PFSK-1 (cell line): ENCODE measurements at regions not wholly inside any gene's neighbourhood (a gene's known extent, or its start where the extent isn't known, plus 50 kb on each side); places are given as distances from the start of the nearest gene placed in this dataset.

Source experiments
- FOXP2 ChIP-seq: optimal IDR thresholded peaks from 2 replicates; pipeline ENCODE3; 2011; ENCODE audit warnings: borderline replicate concordance, control low read depth, inconsistent platforms; ENCODE audit not compliant: insufficient read depth; ENCODE audit errors: extremely low read length, extremely low read depth
- POLR2AphosphoS5 ChIP-seq: IDR thresholded peaks from 2 replicates; pipeline ENCODE4 v1.6.1; 2012; ENCODE audit warnings: low read depth, mild to moderate bottlenecking, control low read depth, low read length, moderate library complexity
- SIN3A ChIP-seq: IDR thresholded peaks from 2 replicates; pipeline ENCODE4 v1.6.1; 2012; ENCODE audit warnings: mild to moderate bottlenecking, low read length, moderate library complexity, borderline replicate concordance; ENCODE audit not compliant: insufficient read depth
- TAF1 ChIP-seq: IDR thresholded peaks from 2 replicates; pipeline ENCODE4 v1.6.1; 2012; ENCODE audit warnings: low read length, control low read depth, borderline replicate concordance; ENCODE audit not compliant: insufficient read depth
- TF ChIP-seq, protein P1 (sequence below), 2 experiments: IDR thresholded peaks; 2 replicates each; pipeline versions ENCODE4 v1.6.1 to v1.8.0; 2011 to 2012; ENCODE audit warnings: low read depth in 2 of 2, low read length in 2 of 2, control low read depth in 1 of 2, inconsistent platforms in 1 of 2, mild to moderate bottlenecking in 1 of 2, moderate library complexity in 1 of 2; ENCODE audit not compliant: insufficient read depth in 1 of 2

DNA sequence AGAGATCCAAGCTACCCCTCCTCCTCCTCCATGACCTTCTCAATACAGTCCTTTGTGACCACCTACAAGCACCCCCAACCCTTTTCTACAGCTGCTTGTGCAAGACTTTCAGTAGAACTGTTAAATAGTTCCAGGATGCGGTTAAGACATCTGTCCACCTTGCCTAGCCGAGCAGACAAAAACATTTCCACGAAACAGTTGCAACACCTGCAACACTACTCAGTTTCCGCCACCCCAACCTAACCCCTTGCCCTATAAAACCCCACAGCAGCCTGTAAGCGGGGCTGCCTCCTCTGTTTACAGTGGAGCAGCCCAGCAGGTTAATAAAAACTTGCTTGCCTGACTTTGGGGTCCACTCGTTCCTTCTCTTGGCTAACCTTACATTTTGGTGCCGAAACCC, 1803.5 kb upstream of the CDH6 start:
- TF ChIP-seq TAF1 (no peak), POLR2AphosphoS5 (no peak), SIN3A (no peak), FOXP2 (no peak)
- TF ChIP-seq, protein P1, sequence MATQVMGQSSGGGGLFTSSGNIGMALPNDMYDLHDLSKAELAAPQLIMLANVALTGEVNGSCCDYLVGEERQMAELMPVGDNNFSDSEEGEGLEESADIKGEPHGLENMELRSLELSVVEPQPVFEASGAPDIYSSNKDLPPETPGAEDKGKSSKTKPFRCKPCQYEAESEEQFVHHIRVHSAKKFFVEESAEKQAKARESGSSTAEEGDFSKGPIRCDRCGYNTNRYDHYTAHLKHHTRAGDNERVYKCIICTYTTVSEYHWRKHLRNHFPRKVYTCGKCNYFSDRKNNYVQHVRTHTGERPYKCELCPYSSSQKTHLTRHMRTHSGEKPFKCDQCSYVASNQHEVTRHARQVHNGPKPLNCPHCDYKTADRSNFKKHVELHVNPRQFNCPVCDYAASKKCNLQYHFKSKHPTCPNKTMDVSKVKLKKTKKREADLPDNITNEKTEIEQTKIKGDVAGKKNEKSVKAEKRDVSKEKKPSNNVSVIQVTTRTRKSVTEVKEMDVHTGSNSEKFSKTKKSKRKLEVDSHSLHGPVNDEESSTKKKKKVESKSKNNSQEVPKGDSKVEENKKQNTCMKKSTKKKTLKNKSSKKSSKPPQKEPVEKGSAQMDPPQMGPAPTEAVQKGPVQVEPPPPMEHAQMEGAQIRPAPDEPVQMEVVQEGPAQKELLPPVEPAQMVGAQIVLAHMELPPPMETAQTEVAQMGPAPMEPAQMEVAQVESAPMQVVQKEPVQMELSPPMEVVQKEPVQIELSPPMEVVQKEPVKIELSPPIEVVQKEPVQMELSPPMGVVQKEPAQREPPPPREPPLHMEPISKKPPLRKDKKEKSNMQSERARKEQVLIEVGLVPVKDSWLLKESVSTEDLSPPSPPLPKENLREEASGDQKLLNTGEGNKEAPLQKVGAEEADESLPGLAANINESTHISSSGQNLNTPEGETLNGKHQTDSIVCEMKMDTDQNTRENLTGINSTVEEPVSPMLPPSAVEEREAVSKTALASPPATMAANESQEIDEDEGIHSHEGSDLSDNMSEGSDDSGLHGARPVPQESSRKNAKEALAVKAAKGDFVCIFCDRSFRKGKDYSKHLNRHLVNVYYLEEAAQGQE (IDR thresholded peaks at IDR 0.05; ENCODE audit: insufficient read depth in 1 of 2, low read depth in 2 of 2, low read length in 2 of 2), result no peak

DNA sequence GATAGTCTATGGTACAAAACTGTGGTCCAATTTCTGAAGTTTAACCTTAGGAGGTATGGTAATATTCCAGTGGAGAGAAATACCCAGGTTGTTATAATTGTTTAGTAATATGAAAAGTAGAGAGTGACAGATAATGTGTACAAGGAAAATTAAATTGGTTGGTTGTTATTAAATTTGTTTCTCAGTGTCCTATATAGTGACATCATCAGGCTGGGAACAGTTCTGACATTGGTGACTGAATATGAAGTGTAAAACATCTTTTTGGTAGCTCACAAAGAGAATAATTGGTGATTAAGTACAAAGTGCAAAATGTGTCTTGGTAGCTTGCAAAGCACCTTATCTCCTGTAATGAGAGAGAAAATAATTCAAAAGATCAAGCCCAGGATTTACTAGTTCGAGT, 1806.1 kb upstream of the CDH6 start:
- TF ChIP-seq FOXP2 (no peak), TAF1 (no peak), SIN3A (no peak), POLR2AphosphoS5 (no peak)
- TF ChIP-seq, protein P1 (IDR thresholded peaks at IDR 0.05; ENCODE audit: insufficient read depth in 1 of 2, low read depth in 2 of 2, low read length in 2 of 2), result no peak

DNA sequence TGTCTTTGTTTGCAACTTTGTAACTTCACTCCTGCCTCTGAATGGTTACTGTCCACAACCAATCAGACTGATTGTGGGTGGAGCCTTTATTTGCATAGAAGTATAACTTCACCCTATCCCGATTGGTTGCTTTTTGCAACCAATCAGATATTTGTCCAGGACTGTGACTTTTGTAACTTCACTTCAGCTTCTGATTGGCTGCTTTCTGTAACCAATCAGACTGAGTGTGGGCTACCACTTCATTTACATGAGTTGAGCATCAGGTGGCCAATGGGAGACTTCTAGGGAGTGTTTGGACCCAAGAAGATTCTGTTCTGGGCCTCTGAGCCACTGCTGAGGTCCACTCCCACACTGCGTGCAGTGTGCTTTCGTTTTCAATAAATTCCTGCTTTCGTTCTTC, 1810.7 kb upstream of the CDH6 start:
- no peak for TF ChIP-seq SIN3A
- TF ChIP-seq, protein P1 (IDR thresholded peaks at IDR 0.05; ENCODE audit: insufficient read depth in 1 of 2, low read depth in 2 of 2, low read length in 2 of 2), result no peak
- no peak for TF ChIP-seq TAF1
- no peak for TF ChIP-seq FOXP2
- TF ChIP-seq POLR2AphosphoS5, result no peak

DNA sequence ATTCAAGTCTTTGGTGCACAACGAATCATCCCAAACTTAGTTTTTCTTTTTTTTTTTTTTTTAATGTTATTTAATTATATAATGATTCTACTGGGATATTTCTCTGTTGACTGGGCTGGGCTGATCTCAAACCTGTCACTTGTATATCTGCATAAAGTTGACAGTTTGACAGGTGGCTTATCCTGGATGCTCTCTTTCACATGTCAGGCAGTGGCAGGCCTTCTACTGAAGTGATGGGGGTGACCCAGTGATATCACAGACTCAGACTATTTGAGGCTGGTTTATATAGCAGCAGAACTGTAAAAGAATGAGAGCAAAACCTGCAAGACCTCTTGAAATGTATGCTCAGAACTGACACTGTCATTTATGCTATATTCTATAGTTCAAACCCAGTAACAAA, 1813.5 kb upstream of the CDH6 start:
- TF ChIP-seq SIN3A (no peak), TAF1 (no peak), FOXP2 (no peak), POLR2AphosphoS5 (no peak)
- TF ChIP-seq, protein P1 (IDR thresholded peaks at IDR 0.05; ENCODE audit: insufficient read depth in 1 of 2, low read depth in 2 of 2, low read length in 2 of 2), result no peak

DNA sequence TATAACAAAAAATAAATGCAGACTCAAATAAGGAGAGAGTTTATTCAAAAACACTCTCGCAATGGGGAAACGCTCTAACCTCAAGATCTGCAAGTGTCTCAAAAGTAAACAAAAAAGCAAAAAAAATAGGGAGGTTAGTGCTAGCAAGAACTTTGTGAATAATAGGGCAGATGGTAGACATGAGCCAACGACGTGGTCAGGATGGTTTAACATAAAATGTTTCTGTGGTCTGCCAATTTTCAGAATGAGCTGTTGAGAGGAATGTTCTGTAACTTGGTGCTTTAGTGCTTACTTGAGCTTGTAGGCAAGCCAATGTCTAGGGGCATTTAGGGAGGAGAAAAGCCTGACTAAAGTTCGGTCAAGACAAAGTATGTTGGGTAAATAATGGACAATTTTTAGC, 1813.9 kb upstream of the CDH6 start:
- TF ChIP-seq POLR2AphosphoS5, result no peak
